Sigmoid colon (tissue), 6 donors: ENCODE measurements at regions not wholly inside any gene's neighbourhood (a gene's known extent, or its start where the extent isn't known, plus 50 kb on each side); places are given as distances from the start of the nearest gene placed in this dataset.

Source experiments
- DNase-seq: peaks from one replicate; pipeline ENCODE4 v3.0.0-alpha.2; 2019
- H3K27ac ChIP-seq, 4 donors: fragments of 200-600 bp; sonication (generic); one replicate each; pipeline ENCODE4 v1.5.1; 2016 to 2019; ENCODE audit warnings: mild to moderate bottlenecking in 1 of 4
- H3K27me3 ChIP-seq, 3 donors: fragments of 200-600 bp; sonication (generic); one replicate each; pipeline ENCODE4 v1.5.1; 2019; ENCODE audit warnings: mild to moderate bottlenecking in 1 of 3
- H3K36me3 ChIP-seq, 4 donors: fragments of 200-600 bp; sonication (generic); one replicate each; pipeline ENCODE4 v1.5.1; 2016 to 2019
- H3K4me1 ChIP-seq, 4 donors: fragments of 200-600 bp; sonication (generic); one replicate each; pipeline ENCODE4 v1.5.1; 2017 to 2019
- H3K4me3 ChIP-seq, 4 donors: fragments of 200-600 bp; sonication (generic); one replicate each; pipeline ENCODE4 v1.5.1; 2017 to 2019; ENCODE audit warnings: mild to moderate bottlenecking in 2 of 4, moderate library complexity in 1 of 4
- H3K9me3 ChIP-seq, 4 donors: fragments of 200-600 bp in 3 of 4; sonication (generic) in 3 of 4; one replicate each; pipeline versions ENCODE4 v1.5.1 to v1.6.1; 2013 to 2019
- CTCF ChIP-seq, 4 experiments: fragments of 450-650 bp in 3 of 4; fragments of 200-600 bp in 1 of 4; IDR thresholded peaks; one replicate each; pipeline ENCODE4 v1.5.1; 2016 to 2019; ENCODE audit warnings: antibody characterized with exemption in 4 of 4, mild to moderate bottlenecking in 3 of 4, moderate library complexity in 2 of 4
- EP300 ChIP-seq, 4 donors: sonication (generic); formaldehyde crosslinking; IDR thresholded peaks; one replicate each; pipeline ENCODE4 v1.6.1; 2017; ENCODE audit warnings: antibody characterized with exemption in 4 of 4
- POLR2A ChIP-seq, 2 donors: fragments of 450-650 bp; IDR thresholded peaks; one replicate each; pipeline ENCODE4 v1.6.1; 2016; ENCODE audit warnings: antibody characterized with exemption in 2 of 2, mild to moderate bottlenecking in 2 of 2, moderate library complexity in 2 of 2
- POLR2AphosphoS5 ChIP-seq, 4 donors: sonication (generic); formaldehyde crosslinking; IDR thresholded peaks; one replicate each; pipeline ENCODE4 v1.6.1; 2017; ENCODE audit warnings: antibody characterized with exemption in 4 of 4
- WGBS, 2 donors: extraction: QIAGEN DNeasy Blood & Tissue Kit; methylation state at CpG; one replicate each; pipeline ENCODE4 v1.1.7; 2013; 5-methylcytosine and 5-hydroxymethylcytosine counted together
- intact Hi-C: fragments of 100-400 bp; cut with DNase I; formaldehyde crosslinking; loops from one replicate; pipeline ENCODE4 v1.15.1; 2023
- donor health status: healthy with polysubstance abuse.
- donor health status: healthy.

GRCh38 chr5:124576848-124577409 is 169.5 kb downstream of the ZNF608 start:
- Histone ChIP-seq H3K4me1 (no peaks in the 10 kb centered on the region), H3K4me3 (no peak overlapping the region), H3K9me3 (no peaks in the 10 kb centered on the region), H3K27me3 (no peaks in the 10 kb centered on the region), H3K36me3 (no peaks in the 10 kb centered on the region), H3K27ac (no peak overlapping the region)
- WGBS, 2 donors = 71 to 92% methylated on average over 4 of the region's 4 CpGs
- intact Hi-C loops = no loop called here
- DNase-seq = no peak
- TF ChIP-seq POLR2A (IDR thresholded peaks at IDR 0.05) (no peak), EP300 (IDR thresholded peaks at IDR 0.05) (no peak)

GRCh38 chr5:124575725-124576124 is 170.7 kb downstream of the ZNF608 start:
- Histone ChIP-seq H3K27me3 (no peaks in the 10 kb centered on the region), H3K4me3 (no peak overlapping the region), H3K9me3 (no peaks in the 10 kb centered on the region), H3K27ac (no peak overlapping the region), H3K4me1 (no peaks in the 10 kb centered on the region), H3K36me3 (no peaks in the 10 kb centered on the region)
- no peak for TF ChIP-seq POLR2A (IDR thresholded peaks at IDR 0.05)
- no peak for TF ChIP-seq CTCF (IDR thresholded peaks at IDR 0.05)
- TF ChIP-seq EP300 (IDR thresholded peaks at IDR 0.05) = no peak
- no peak for TF ChIP-seq POLR2AphosphoS5 (IDR thresholded peaks at IDR 0.05)
- intact Hi-C loops = no loop called here
- WGBS, 2 donors = 91 to 93% methylated on average over 7 of the region's 7 CpGs
- no peak for DNase-seq

GRCh38 chr5:124574521-124575436 is 171.7 kb downstream of the ZNF608 start:
- Histone ChIP-seq H3K4me3 (no peak overlapping the region), H3K27me3 (no peaks in the 10 kb centered on the region), H3K9me3 (no peaks in the 10 kb centered on the region), H3K4me1 (no peaks in the 10 kb centered on the region), H3K27ac (no peak overlapping the region), H3K36me3 (no peaks in the 10 kb centered on the region)
- 90 to 94% methylated on average over 7 of the region's 7 CpGs for WGBS, 2 donors
- TF ChIP-seq POLR2AphosphoS5 (IDR thresholded peaks at IDR 0.05) = no peak
- no peak for TF ChIP-seq POLR2A (IDR thresholded peaks at IDR 0.05)
- no peak for TF ChIP-seq EP300 (IDR thresholded peaks at IDR 0.05)
- TF ChIP-seq CTCF (IDR thresholded peaks at IDR 0.05) = no peak
- intact Hi-C loops = no loop called here
- DNase-seq = no peak

- intact Hi-C loops = no loop called here
Measured at GRCh38 chr5:124572971-124573370, 173.5 kb downstream of the ZNF608 start.

More at GRCh38 chr5:124572971-124573370, 173.5 kb downstream of the ZNF608 start:
- no peak overlapping the region for H3K27ac ChIP-seq
- DNase-seq = no peak
- no peaks in the 10 kb centered on the region for H3K9me3 ChIP-seq
- no peak overlapping the region for H3K4me3 ChIP-seq
- no peaks in the 10 kb centered on the region for H3K27me3 ChIP-seq
- WGBS, 2 donors = 82 to 83% methylated on average over 5 of the region's 5 CpGs
- no peaks in the 10 kb centered on the region for H3K4me1 ChIP-seq
- no peak for TF ChIP-seq POLR2A (IDR thresholded peaks at IDR 0.05)
- no peak for TF ChIP-seq CTCF (IDR thresholded peaks at IDR 0.05)
- no peak for TF ChIP-seq EP300 (IDR thresholded peaks at IDR 0.05)
- TF ChIP-seq POLR2AphosphoS5 (IDR thresholded peaks at IDR 0.05) = no peak
- no peaks in the 10 kb centered on the region for H3K36me3 ChIP-seq
